Chondrocyte (in vitro differentiated cells): ENCODE measurements at regions not wholly inside any gene's neighbourhood (a gene's known extent, or its start where the extent isn't known, plus 50 kb on each side); places are given as distances from the start of the nearest gene placed in this dataset.

Experiments
- DNase-seq: peaks from one replicate; pipeline ENCODE4 v3.0.0; 2021; ENCODE audit warnings: mixed read lengths, low spot score
- H3K27ac Mint-ChIP-seq: one replicate; pipeline ENCODE4 v1.8.0; 2021; ENCODE audit warnings: mild to moderate bottlenecking, moderate library complexity, mixed read lengths; ENCODE audit not compliant: unreplicated experiment
- H3K27me3 Mint-ChIP-seq: 2 replicates; pipeline ENCODE4 v1.8.0; 2021; ENCODE audit warnings: low read depth, mixed read lengths
- H3K36me3 Mint-ChIP-seq: 2 replicates; pipeline ENCODE4 v1.8.0; 2021; ENCODE audit warnings: low read depth, mixed read lengths
- H3K4me1 Mint-ChIP-seq: 2 replicates; pipeline ENCODE4 v1.8.0; 2021; ENCODE audit warnings: low read depth, mild to moderate bottlenecking, mixed read lengths
- H3K4me3 Mint-ChIP-seq: one replicate; pipeline ENCODE4 v1.8.0; 2021; ENCODE audit warnings: mild to moderate bottlenecking, moderate library complexity, mixed read lengths; ENCODE audit not compliant: unreplicated experiment
- H3K9me3 Mint-ChIP-seq: 2 replicates; pipeline ENCODE4 v1.8.0; 2021; ENCODE audit warnings: low read depth, mixed read lengths
- CTCF ChIP-seq: fragments of 200-600 bp; sonication (generic); IDR thresholded peaks from 2 replicates; pipeline ENCODE4 v1.5.0; 2021; ENCODE audit warnings: antibody characterized with exemption, mild to moderate bottlenecking, moderate library complexity

DNA sequence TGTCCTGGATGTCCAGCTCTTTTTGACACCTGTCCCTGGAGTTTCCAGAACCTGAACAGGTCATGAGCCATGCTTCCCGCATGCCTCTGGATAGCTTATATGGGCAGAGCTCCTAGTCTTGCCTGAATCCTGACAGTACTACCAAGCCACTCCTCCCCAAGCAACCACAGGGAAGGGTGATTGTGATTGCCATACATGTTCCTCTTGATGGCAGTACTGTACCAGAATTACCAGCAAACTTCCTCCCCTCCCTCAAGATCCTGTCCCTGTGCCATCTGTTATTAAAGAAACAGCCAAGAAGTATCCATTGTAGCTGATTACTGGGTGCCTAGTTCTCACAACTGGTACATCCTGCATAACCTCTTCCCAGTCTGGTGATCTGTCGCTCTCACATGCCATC, 264.3 kb upstream of the AGTR2 start:
- Mint-ChIP-seq H3K9me3 (peaks cover 44% of the 10 kb centered on the region), H3K4me3 (no peak overlapping the region), H3K27ac (no peak overlapping the region), H3K4me1 (no peaks in the 10 kb centered on the region), H3K36me3 (no peaks in the 10 kb centered on the region), H3K27me3 (no peaks in the 10 kb centered on the region)
- no peak for TF ChIP-seq CTCF
- DNase-seq, result no peak

GRCh38 chrX:115906881-115907280, 263.7 kb upstream of the AGTR2 start:
- H3K27me3 Mint-ChIP-seq, result no peaks in the 10 kb centered on the region
- no peak for TF ChIP-seq CTCF
- no peak overlapping the region for H3K27ac Mint-ChIP-seq
- H3K4me3 Mint-ChIP-seq, result no peak overlapping the region
- no peak for DNase-seq
- no peaks in the 10 kb centered on the region for H3K36me3 Mint-ChIP-seq
- no peaks in the 10 kb centered on the region for H3K4me1 Mint-ChIP-seq
- H3K9me3 Mint-ChIP-seq, result peaks cover 42% of the 10 kb centered on the region

DNA sequence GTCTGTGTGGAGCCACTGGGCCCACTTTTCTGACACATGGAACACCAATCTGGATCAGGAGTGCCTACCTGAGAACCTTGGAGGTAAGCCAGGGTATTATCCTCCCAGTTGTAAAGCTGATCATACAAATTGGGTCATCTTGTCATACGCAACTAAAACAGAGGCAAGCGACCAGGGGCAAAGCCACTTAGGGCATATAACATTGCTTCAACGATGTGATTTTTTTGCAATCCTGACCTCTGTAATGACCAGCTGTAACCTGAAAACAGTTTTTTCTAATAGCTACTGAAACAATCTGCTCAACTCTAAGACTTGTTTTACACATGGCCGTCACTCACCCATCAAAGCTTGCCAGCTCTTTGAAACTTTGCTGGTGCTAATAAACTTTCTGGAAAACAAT, 261.5 kb upstream of the AGTR2 start:
- no peaks in the 10 kb centered on the region for H3K4me1 Mint-ChIP-seq

DNA sequence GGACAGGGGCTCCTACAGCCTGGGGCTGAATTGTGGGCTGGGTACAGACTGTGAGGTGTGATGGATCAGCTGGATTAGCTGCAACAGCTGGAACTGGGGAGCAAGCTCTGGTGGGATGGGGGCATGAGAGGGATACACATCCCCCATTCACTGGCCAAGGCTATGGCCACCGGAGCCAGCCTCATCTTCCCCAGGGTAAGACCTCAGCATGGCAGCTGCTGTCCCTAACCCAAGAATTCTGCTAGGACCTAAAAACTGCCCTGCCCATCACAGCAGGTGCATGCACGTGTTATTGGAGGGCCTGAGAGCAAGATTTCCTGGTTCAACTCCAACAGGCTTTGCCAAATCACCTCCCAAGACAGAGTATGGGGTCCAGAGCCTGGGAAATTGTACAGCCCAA, 258.6 kb upstream of the AGTR2 start:
- no peak for TF ChIP-seq CTCF
- peaks cover 40% of the 10 kb centered on the region for H3K9me3 Mint-ChIP-seq
- peaks cover 2% of the 10 kb centered on the region for H3K36me3 Mint-ChIP-seq
- DNase-seq, result no peak
- H3K4me1 Mint-ChIP-seq, result no peaks in the 10 kb centered on the region
- H3K27me3 Mint-ChIP-seq, result no peaks in the 10 kb centered on the region
- H3K27ac Mint-ChIP-seq, result no peak overlapping the region
- no peak overlapping the region for H3K4me3 Mint-ChIP-seq

More for the DNA sequence above, 261.5 kb upstream of the AGTR2 start:
- H3K4me3 Mint-ChIP-seq, result no peak overlapping the region
- peaks cover 39% of the 10 kb centered on the region for H3K9me3 Mint-ChIP-seq
- H3K36me3 Mint-ChIP-seq, result no peaks in the 10 kb centered on the region
- no peak for TF ChIP-seq CTCF
- DNase-seq, result no peak
- H3K27me3 Mint-ChIP-seq, result no peaks in the 10 kb centered on the region
- H3K27ac Mint-ChIP-seq, result no peak overlapping the region

GRCh38 chrX:115912372-115912897, 258.1 kb upstream of the AGTR2 start:
- DNase-seq, result no peak
- Mint-ChIP-seq H3K36me3 (peaks cover 2% of the 10 kb centered on the region), H3K27me3 (no peaks in the 10 kb centered on the region), H3K27ac (no peak overlapping the region), H3K9me3 (peaks cover 40% of the 10 kb centered on the region), H3K4me1 (no peaks in the 10 kb centered on the region), H3K4me3 (no peak overlapping the region)
- peak; percentile 36 for TF ChIP-seq CTCF
